ENCODE measurements at regions not wholly inside any gene's neighbourhood (a gene's known extent, or its start where the extent isn't known, plus 50 kb on each side); places are given as distances from the start of the nearest gene placed in this dataset.

DNA sequence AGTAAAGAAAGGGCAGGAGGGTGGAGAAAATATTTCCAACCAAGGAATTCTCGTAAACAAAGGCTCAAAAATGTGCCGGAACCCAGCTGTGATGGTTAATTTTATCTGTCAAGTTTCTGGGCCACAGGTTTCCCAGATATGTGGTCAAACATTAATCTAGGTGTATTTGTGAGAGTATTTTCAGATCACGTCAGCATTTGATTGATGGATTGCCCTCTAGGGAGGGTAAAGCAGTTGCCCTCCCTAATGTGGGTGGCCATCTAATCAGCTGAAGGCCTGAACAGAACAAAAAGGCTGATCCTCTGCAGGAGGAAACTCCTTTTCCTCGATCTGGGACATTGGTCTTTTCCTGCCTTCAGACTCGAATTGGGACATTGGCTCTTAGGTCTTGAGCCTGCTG is 298.7 kb upstream of the TCF21 start:
- H4K20me1 ChIP-seq (ENCODE audit: insufficient read depth, low read length) = no peaks in the 10 kb centered on the region
- intact Hi-C loops (cut with micrococcal nuclease; ENCODE audit: unreplicated experiment) = no loop called here
- no peaks in the 10 kb centered on the region for H3K36me3 ChIP-seq (replicated peaks in 1 of 2; ENCODE audit: control insufficient read depth in 1 of 2, insufficient read depth in 2 of 2, low read length in 2 of 2)
- ChIA-PET CTCF (ENCODE audit: low intra/inter-chr PET ratio, low total read pairs) (no interaction called here), POLR2A (no interaction called here)
- DNase-seq (ENCODE audit: low spot score) = no peak
- no peak for ATAC-seq
- no peaks in the 10 kb centered on the region for H3K9me3 ChIP-seq (ENCODE audit: low read length)
- H3K4me2 ChIP-seq (ENCODE audit: low read depth, low read length) = no peak overlapping the region
- no peaks in the 10 kb centered on the region for H3K79me2 ChIP-seq (ENCODE audit: insufficient read depth, low read length)
- BruUV-seq (replicated peaks) = no TSS peak
- no peak for FAIRE-seq
- in situ Hi-C loops (cut with HindIII; ENCODE audit: extremely low pct_ligation_motif_present, low pct_unique_long_range_greater_than_20kb) = no loop called here
- 3% methylated on average over 5 of the region's 5 CpGs for WGBS (ENCODE audit: low lambda C conversion rate)
- H3K27ac ChIP-seq (ENCODE audit: extremely low read length, insufficient read depth, low read length) = no peak overlapping the region
- no peak overlapping the region for H3K9ac ChIP-seq (ENCODE audit: insufficient read depth, low read depth, low read length)
- no peaks in the 10 kb centered on the region for H3K27me3 ChIP-seq (ENCODE audit: control insufficient read depth in 1 of 2, insufficient read depth in 2 of 2, low read length in 2 of 2)
- H3K4me3 ChIP-seq (replicated peaks in 1 of 3; ENCODE audit: insufficient read depth in 1 of 3, low read depth in 2 of 3, low read length in 3 of 3) = no peak overlapping the region
- TF ChIP-seq TOE1 (CRISPR knock-in tag; IDR thresholded peaks at IDR 0.05) (no peak), ZNF816 (CRISPR knock-in tag; IDR thresholded peaks at IDR 0.05; ENCODE audit: borderline replicate concordance) (no peak), NR3C1 (CRISPR knock-in tag; IDR thresholded peaks at IDR 0.05) (no peak), KAT2B (IDR thresholded peaks at IDR 0.05; ENCODE audit: borderline replicate concordance, low read depth, low read length) (no peak), SP2 (CRISPR knock-in tag; IDR thresholded peaks at IDR 0.05) (no peak), ZNF33A (CRISPR knock-in tag; IDR thresholded peaks at IDR 0.05; ENCODE audit: borderline replicate concordance) (no peak), SIN3A (IDR thresholded peaks at IDR 0.05; ENCODE audit: borderline replicate concordance, low read depth, low read length) (no peak)
- TF ChIP-seq, protein P1, sequence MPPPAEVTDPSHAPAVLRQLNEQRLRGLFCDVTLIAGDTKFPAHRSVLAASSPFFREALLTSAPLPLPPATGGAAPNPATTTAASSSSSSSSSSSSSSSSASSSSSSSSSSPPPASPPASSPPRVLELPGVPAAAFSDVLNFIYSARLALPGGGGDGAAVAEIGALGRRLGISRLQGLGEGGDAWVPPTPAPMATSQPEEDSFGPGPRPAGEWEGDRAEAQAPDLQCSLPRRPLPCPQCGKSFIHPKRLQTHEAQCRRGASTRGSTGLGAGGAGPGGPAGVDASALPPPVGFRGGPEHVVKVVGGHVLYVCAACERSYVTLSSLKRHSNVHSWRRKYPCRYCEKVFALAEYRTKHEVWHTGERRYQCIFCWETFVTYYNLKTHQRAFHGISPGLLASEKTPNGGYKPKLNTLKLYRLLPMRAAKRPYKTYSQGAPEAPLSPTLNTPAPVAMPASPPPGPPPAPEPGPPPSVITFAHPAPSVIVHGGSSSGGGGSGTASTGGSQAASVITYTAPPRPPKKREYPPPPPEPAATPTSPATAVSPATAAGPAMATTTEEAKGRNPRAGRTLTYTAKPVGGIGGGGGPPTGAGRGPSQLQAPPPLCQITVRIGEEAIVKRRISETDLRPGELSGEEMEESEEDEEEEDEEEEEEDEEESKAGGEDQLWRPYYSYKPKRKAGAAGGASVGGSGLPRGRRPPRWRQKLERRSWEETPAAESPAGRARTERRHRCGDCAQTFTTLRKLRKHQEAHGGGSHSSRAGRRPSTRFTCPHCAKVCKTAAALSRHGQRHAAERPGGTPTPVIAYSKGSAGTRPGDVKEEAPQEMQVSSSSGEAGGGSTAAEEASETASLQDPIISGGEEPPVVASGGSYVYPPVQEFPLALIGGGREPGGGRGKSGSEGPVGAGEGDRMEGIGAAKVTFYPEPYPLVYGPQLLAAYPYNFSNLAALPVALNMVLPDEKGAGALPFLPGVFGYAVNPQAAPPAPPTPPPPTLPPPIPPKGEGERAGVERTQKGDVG (CRISPR knock-in tag; IDR thresholded peaks at IDR 0.05; ENCODE audit: borderline replicate concordance) = no peak
- TF ChIP-seq, protein P2, sequence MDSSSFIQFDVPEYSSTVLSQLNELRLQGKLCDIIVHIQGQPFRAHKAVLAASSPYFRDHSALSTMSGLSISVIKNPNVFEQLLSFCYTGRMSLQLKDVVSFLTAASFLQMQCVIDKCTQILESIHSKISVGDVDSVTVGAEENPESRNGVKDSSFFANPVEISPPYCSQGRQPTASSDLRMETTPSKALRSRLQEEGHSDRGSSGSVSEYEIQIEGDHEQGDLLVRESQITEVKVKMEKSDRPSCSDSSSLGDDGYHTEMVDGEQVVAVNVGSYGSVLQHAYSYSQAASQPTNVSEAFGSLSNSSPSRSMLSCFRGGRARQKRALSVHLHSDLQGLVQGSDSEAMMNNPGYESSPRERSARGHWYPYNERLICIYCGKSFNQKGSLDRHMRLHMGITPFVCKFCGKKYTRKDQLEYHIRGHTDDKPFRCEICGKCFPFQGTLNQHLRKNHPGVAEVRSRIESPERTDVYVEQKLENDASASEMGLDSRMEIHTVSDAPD (CRISPR knock-in tag; IDR thresholded peaks at IDR 0.05) = no peak
- TF ChIP-seq, protein P3, sequence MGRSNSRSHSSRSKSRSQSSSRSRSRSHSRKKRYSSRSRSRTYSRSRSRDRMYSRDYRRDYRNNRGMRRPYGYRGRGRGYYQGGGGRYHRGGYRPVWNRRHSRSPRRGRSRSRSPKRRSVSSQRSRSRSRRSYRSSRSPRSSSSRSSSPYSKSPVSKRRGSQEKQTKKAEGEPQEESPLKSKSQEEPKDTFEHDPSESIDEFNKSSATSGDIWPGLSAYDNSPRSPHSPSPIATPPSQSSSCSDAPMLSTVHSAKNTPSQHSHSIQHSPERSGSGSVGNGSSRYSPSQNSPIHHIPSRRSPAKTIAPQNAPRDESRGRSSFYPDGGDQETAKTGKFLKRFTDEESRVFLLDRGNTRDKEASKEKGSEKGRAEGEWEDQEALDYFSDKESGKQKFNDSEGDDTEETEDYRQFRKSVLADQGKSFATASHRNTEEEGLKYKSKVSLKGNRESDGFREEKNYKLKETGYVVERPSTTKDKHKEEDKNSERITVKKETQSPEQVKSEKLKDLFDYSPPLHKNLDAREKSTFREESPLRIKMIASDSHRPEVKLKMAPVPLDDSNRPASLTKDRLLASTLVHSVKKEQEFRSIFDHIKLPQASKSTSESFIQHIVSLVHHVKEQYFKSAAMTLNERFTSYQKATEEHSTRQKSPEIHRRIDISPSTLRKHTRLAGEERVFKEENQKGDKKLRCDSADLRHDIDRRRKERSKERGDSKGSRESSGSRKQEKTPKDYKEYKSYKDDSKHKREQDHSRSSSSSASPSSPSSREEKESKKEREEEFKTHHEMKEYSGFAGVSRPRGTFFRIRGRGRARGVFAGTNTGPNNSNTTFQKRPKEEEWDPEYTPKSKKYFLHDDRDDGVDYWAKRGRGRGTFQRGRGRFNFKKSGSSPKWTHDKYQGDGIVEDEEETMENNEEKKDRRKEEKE (IDR thresholded peaks at IDR 0.05) = no peak
- no peaks in the 10 kb centered on the region for H3K4me1 ChIP-seq (ENCODE audit: insufficient read depth, low read length)
- no peak overlapping the region for H2AFZ ChIP-seq (ENCODE audit: low read length)
